HAP-1 (cell line): ENCODE measurements at regions not wholly inside any gene's neighbourhood (a gene's known extent, or its start where the extent isn't known, plus 50 kb on each side); places are given as distances from the start of the nearest gene placed in this dataset.

Source experiments
- DNase-seq, 2 experiments: peaks; one replicate each; pipeline ENCODE4 v3.0.0-alpha.2; 2016 to 2020; ENCODE audit warnings: low spot score in 2 of 2
- H3K27me3 ChIP-seq: fragments of 250-450 bp; sonication (Bioruptor Pico); 2 replicates; pipeline ENCODE4 v1.5.1; 2020; ENCODE audit warnings: low read depth, mild to moderate bottlenecking, moderate library complexity
- H3K36me3 ChIP-seq: fragments of 250-450 bp; sonication (Bioruptor Pico); replicated peaks from 2 replicates; pipeline ENCODE4 v1.5.1; 2020; ENCODE audit warnings: mild to moderate bottlenecking
- H3K4me1 ChIP-seq: fragments of 250-450 bp; sonication (Bioruptor Pico); 2 replicates; pipeline ENCODE4 v1.5.1; 2020; ENCODE audit warnings: mild to moderate bottlenecking
- H3K4me3 ChIP-seq: fragments of 250-450 bp; sonication (Bioruptor Pico); 2 replicates; pipeline ENCODE4 v1.5.1; 2020; ENCODE audit warnings: mild to moderate bottlenecking, moderate library complexity
- H3K9me3 ChIP-seq: fragments of 250-450 bp; sonication (Bioruptor Pico); 2 replicates; pipeline ENCODE4 v1.5.1; 2020; ENCODE audit warnings: mild to moderate bottlenecking, moderate library complexity
- in situ Hi-C: fragments of 300-500 bp; cut with MboI; formaldehyde crosslinking; loops from 3 replicates; pipeline ENCODE4 v1.14.3; 2020; ENCODE audit warnings: low sequenced_read_pairs, inconsistent platforms, mixed read lengths

GRCh38 chr1:230517786-230518185, 91.7 kb upstream of the PGBD5 start:
- Histone ChIP-seq H3K9me3 (no peaks in the 10 kb centered on the region), H3K27me3 (no peaks in the 10 kb centered on the region), H3K4me1 (no peaks in the 10 kb centered on the region), H3K4me3 (no peak overlapping the region), H3K36me3 (no peaks in the 10 kb centered on the region)
- in situ Hi-C loops: no loop called here
- no peak for DNase-seq

DNA sequence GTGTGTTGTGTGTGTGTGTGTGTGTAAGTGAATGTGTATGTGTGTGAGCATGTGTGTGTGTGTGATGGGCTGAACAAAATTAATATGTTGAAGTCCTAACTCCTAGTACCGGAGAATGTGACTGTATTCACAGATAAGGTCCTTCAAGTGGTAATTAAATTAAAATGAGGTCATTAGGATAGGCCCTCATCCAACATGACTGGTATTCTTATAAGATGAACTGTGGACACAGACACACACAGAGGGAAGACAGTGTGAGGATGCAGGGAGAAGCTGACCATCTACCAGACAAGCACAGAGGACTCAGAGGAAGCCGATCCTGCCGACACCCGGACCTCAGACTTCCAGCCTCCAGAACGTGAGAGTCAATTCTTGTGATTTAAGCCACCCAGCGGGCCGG, 91.2 kb upstream of the PGBD5 start:
- no peak for DNase-seq
- H3K36me3 ChIP-seq: no peaks in the 10 kb centered on the region
- in situ Hi-C loops: no loop called here
- H3K4me3 ChIP-seq: no peak overlapping the region
- no peaks in the 10 kb centered on the region for H3K9me3 ChIP-seq
- H3K4me1 ChIP-seq: no peaks in the 10 kb centered on the region
- no peaks in the 10 kb centered on the region for H3K27me3 ChIP-seq

- Histone ChIP-seq H3K4me3 (no peak overlapping the region), H3K9me3 (no peaks in the 10 kb centered on the region), H3K36me3 (no peaks in the 10 kb centered on the region), H3K27me3 (no peaks in the 10 kb centered on the region), H3K4me1 (no peaks in the 10 kb centered on the region)
- no peak for DNase-seq
- in situ Hi-C loops: no loop called here
These were observed 90.8 kb upstream of the PGBD5 start for GRCh38 chr1:230516889-230517288.

DNA sequence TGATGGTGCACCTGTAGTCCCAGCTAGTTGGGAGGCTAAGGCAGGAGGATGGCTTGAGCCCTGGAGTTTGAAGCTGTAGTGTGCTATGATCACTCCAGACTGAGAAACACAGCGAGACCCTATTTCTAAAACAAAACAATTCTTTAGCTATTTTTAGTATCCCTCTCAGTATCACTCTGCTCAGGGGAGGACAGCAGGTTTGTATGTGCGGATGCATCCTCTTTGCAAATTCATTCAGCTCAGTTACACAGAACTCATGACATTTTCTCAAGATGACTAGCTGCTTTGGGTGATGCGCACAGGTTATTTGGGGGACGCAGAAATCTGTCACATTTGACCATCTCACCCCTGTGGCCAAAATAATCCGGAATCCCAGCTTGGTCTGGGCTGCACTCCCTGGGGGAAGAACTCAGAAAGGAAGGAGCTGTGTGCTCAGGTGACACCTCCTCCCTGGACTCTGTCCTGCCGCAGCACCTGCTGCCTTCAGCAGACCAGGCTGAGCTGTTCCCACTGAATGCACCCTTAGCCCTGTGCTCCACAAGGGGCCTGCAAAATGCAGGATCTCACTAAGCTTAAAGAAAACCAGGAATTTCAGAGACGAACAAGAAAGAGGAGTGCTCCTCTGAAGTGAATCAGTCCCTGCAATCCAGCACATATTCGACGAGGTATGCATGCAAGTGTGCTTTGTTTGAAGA, 89.5 kb upstream of the PGBD5 start:
- DNase-seq: no peak
- Histone ChIP-seq H3K9me3 (no peaks in the 10 kb centered on the region), H3K4me1 (no peaks in the 10 kb centered on the region), H3K4me3 (no peak overlapping the region), H3K36me3 (no peaks in the 10 kb centered on the region), H3K27me3 (no peaks in the 10 kb centered on the region)
- in situ Hi-C loops: no loop called here

GRCh38 chr1:230510496-230510895, 84.4 kb upstream of the PGBD5 start:
- Histone ChIP-seq H3K4me3 (no peak overlapping the region), H3K36me3 (no peaks in the 10 kb centered on the region), H3K9me3 (no peaks in the 10 kb centered on the region), H3K4me1 (no peaks in the 10 kb centered on the region), H3K27me3 (no peaks in the 10 kb centered on the region)
- in situ Hi-C loops: no loop called here
- DNase-seq: no peak

DNA sequence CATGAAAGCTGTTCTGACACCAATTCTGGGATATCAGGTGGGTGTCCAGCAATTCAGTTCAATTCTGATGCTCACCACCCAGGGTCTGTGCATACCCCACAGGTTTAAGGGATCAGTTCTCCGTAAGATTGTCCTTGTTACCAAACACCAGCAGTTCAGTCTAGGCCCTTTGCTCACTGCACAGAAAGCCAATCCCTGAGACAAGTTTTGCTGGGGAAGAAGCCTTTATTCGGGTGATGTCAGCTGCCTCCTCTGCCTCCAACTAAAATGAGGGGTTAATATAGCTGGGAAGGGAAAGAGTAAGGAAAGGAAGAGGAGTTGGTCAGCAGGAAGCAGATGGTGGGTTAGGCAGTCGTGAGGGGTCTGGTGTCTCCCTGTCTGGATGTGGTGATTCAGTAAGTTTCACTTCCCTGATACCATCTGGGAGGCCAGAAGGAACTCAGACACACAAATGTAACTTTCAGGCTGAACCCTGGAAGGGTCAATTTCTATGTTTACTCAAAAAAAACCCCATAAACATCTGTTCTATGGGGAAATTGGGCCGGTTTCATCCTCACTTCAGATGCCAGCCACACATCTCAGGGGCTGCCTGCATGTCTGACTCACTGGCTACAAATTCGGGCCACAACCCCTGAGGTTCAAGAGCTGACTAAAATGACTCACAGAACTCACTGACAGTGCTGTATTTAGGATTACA, 83.3 kb upstream of the PGBD5 start:
- H3K4me3 ChIP-seq: no peak overlapping the region
- in situ Hi-C loops: no loop called here
- no peaks in the 10 kb centered on the region for H3K9me3 ChIP-seq
- no peaks in the 10 kb centered on the region for H3K4me1 ChIP-seq
- DNase-seq: no peak
- no peaks in the 10 kb centered on the region for H3K27me3 ChIP-seq
- H3K36me3 ChIP-seq: no peaks in the 10 kb centered on the region

- in situ Hi-C loops: no loop called here
- H3K27me3 ChIP-seq: no peaks in the 10 kb centered on the region
- H3K36me3 ChIP-seq: no peaks in the 10 kb centered on the region
- no peak overlapping the region for H3K4me3 ChIP-seq
- no peaks in the 10 kb centered on the region for H3K4me1 ChIP-seq
- DNase-seq: no peak
- no peaks in the 10 kb centered on the region for H3K9me3 ChIP-seq
These were observed 81.7 kb upstream of the PGBD5 start for GRCh38 chr1:230507666-230508402.

GRCh38 chr1:230507236-230507635, 81.1 kb upstream of the PGBD5 start:
- Histone ChIP-seq H3K9me3 (no peaks in the 10 kb centered on the region), H3K27me3 (no peaks in the 10 kb centered on the region), H3K4me1 (no peaks in the 10 kb centered on the region), H3K4me3 (no peak overlapping the region), H3K36me3 (no peaks in the 10 kb centered on the region)
- in situ Hi-C loops: no loop called here
- DNase-seq: no peak

GRCh38 chr1:230506451-230506850, 80.3 kb upstream of the PGBD5 start:
- in situ Hi-C loops: no loop called here
- no peaks in the 10 kb centered on the region for H3K36me3 ChIP-seq
- H3K27me3 ChIP-seq: no peaks in the 10 kb centered on the region
- DNase-seq: no peak
- H3K4me3 ChIP-seq: no peak overlapping the region
- H3K4me1 ChIP-seq: no peaks in the 10 kb centered on the region
- H3K9me3 ChIP-seq: no peaks in the 10 kb centered on the region

DNA sequence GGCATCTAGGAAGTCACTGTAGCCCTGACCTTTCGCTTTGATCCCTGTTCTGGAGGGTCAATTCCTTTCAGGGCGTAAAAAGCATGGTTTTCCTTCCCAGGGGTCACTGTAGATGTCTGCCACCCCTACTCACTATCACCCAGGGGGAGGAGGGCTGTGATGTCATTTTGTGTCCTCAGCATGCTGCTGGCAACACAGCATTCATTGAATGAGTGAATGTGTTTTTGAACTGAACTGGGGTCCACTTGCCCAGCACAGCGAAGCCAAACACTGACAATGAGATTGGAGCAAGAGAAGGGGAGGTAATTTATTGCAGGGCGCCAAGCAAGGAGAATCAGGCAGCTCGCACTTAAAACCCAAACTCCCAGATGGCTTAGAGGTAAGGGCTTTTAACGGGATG, 78.2 kb upstream of the PGBD5 start:
- Histone ChIP-seq H3K27me3 (no peaks in the 10 kb centered on the region), H3K36me3 (no peaks in the 10 kb centered on the region), H3K4me3 (no peak overlapping the region), H3K4me1 (no peaks in the 10 kb centered on the region), H3K9me3 (no peaks in the 10 kb centered on the region)
- in situ Hi-C loops: no loop called here
- no peak for DNase-seq

- Histone ChIP-seq H3K4me3 (no peak overlapping the region), H3K36me3 (no peaks in the 10 kb centered on the region), H3K4me1 (no peaks in the 10 kb centered on the region), H3K9me3 (no peaks in the 10 kb centered on the region), H3K27me3 (no peaks in the 10 kb centered on the region)
- no peak for DNase-seq
- in situ Hi-C loops: no loop called here
These were observed 77.6 kb upstream of the PGBD5 start for GRCh38 chr1:230503726-230504125.

- Histone ChIP-seq H3K4me1 (no peaks in the 10 kb centered on the region), H3K36me3 (no peaks in the 10 kb centered on the region), H3K9me3 (no peaks in the 10 kb centered on the region), H3K4me3 (no peak overlapping the region), H3K27me3 (no peaks in the 10 kb centered on the region)
- in situ Hi-C loops: no loop called here
- DNase-seq: no peak
These were observed 76.9 kb upstream of the PGBD5 start for GRCh38 chr1:230502996-230503395.

- no peak overlapping the region for H3K4me3 ChIP-seq
- no peaks in the 10 kb centered on the region for H3K36me3 ChIP-seq
- in situ Hi-C loops: no loop called here
- H3K27me3 ChIP-seq: no peaks in the 10 kb centered on the region
- no peaks in the 10 kb centered on the region for H3K4me1 ChIP-seq
- no peaks in the 10 kb centered on the region for H3K9me3 ChIP-seq
- DNase-seq: no peak
These were observed 76.2 kb upstream of the PGBD5 start for GRCh38 chr1:230502306-230502705.

DNA sequence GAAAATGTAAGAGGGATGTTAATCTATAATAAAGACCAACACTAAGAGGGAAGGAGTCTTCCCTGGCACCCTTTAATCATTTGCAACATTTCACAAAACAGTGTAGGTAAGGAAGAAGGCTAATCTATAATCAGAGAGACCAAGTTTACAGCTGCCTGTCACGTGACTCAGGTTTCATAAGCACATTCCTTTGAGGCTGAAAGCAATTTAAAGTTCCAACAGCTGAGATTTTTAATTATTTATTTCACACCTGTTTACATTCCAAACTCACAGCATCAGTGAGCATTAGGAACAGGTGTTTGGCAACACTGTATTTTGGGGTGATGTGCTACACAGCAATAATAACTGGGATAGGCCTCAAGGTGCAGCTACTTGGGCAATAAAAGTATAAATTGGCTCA, 75.7 kb upstream of the PGBD5 start:
- H3K4me1 ChIP-seq: no peaks in the 10 kb centered on the region
- in situ Hi-C loops: no loop called here
- no peaks in the 10 kb centered on the region for H3K36me3 ChIP-seq
- no peaks in the 10 kb centered on the region for H3K27me3 ChIP-seq
- no peaks in the 10 kb centered on the region for H3K9me3 ChIP-seq
- no peak for DNase-seq
- no peak overlapping the region for H3K4me3 ChIP-seq
